H9 (cell line): ENCODE measurements at regions not wholly inside any gene's neighbourhood (a gene's known extent, or its start where the extent isn't known, plus 50 kb on each side); places are given as distances from the start of the nearest gene placed in this dataset.

Experiments
- DNase-seq: peaks from one replicate; pipeline ENCODE4 v3.0.0-alpha.2; 2017
- H2AFZ ChIP-seq: one replicate; pipeline ENCODE4 v1.6.1; 2013; ENCODE audit warnings: mild to moderate bottlenecking, low read length, control low read depth, moderate library complexity
- H2AK5ac ChIP-seq: 2 replicates; pipeline ENCODE4 v1.6.1; 2013; ENCODE audit warnings: low read length, control low read depth, mixed read lengths; ENCODE audit not compliant: insufficient read length
- H2BK120ac ChIP-seq: one replicate; pipeline ENCODE4 v1.6.1; 2013; ENCODE audit warnings: low read depth, mild to moderate bottlenecking, low read length, control low read depth, inconsistent platforms; ENCODE audit not compliant: poor library complexity, severe bottlenecking
- H2BK12ac ChIP-seq: 2 replicates; pipeline ENCODE4 v1.6.1; 2013; ENCODE audit warnings: low read length, control low read depth, mixed read lengths, low read depth; ENCODE audit not compliant: insufficient read length
- H2BK15ac ChIP-seq: 2 replicates; pipeline ENCODE4 v1.6.1; 2013; ENCODE audit warnings: low read depth, low read length, control low read depth
- H2BK20ac ChIP-seq: one replicate; pipeline ENCODE4 v1.6.1; 2013; ENCODE audit warnings: low read depth, mild to moderate bottlenecking, low read length, control low read depth, inconsistent platforms; ENCODE audit not compliant: poor library complexity, severe bottlenecking
- H2BK5ac ChIP-seq: 2 replicates; pipeline ENCODE4 v1.6.1; 2013; ENCODE audit warnings: low read length, control low read depth, mixed read lengths; ENCODE audit not compliant: insufficient read length
- H3K14ac ChIP-seq: 2 replicates; pipeline ENCODE4 v1.6.1; 2013; ENCODE audit warnings: low read length, control low read depth; ENCODE audit not compliant: insufficient read depth
- H3K18ac ChIP-seq: 2 replicates; pipeline ENCODE4 v1.6.1; 2013; ENCODE audit warnings: low read depth, mild to moderate bottlenecking, mixed read lengths, low read length, control low read depth; ENCODE audit not compliant: insufficient read length
- H3K23ac ChIP-seq: 2 replicates; pipeline ENCODE4 v1.6.1; 2013; ENCODE audit warnings: low read length, control low read depth, mixed read lengths, low read depth; ENCODE audit not compliant: insufficient read length
- H3K23me2 ChIP-seq: 2 replicates; pipeline ENCODE4 v1.6.1; 2013; ENCODE audit warnings: low read depth, mild to moderate bottlenecking, mixed read lengths, low read length, control low read depth; ENCODE audit not compliant: insufficient read length, poor library complexity, severe bottlenecking
- H3K27ac ChIP-seq: 2 replicates; pipeline ENCODE4 v1.5.1; 2013; ENCODE audit warnings: low read length, control low read depth, mixed read lengths, low read depth; ENCODE audit not compliant: insufficient read length
- H3K27me3 ChIP-seq: 2 replicates; pipeline ENCODE4 v1.6.1; 2013; ENCODE audit warnings: low read length, control low read depth, inconsistent platforms; ENCODE audit not compliant: insufficient read depth
- H3K4ac ChIP-seq: 2 replicates; pipeline ENCODE4 v1.6.1; 2013; ENCODE audit warnings: low read depth, mild to moderate bottlenecking, control low read depth, inconsistent platforms, low read length, moderate library complexity
- H3K4me1 ChIP-seq: 2 replicates; pipeline ENCODE4 v1.6.1; 2013; ENCODE audit warnings: low read length, control low read depth, inconsistent platforms; ENCODE audit not compliant: insufficient read depth
- H3K4me2 ChIP-seq: 2 replicates; pipeline ENCODE4 v1.6.1; 2013; ENCODE audit warnings: low read length, control low read depth, mixed read lengths; ENCODE audit not compliant: insufficient read length, insufficient read depth
- H3K56ac ChIP-seq: 2 replicates; pipeline ENCODE4 v1.6.1; 2013; ENCODE audit warnings: low read depth, mild to moderate bottlenecking, mixed read lengths, low read length, control low read depth; ENCODE audit not compliant: insufficient read length
- H3K79me1 ChIP-seq: 2 replicates; pipeline ENCODE4 v1.6.1; 2013; ENCODE audit warnings: low read depth, mild to moderate bottlenecking, moderate library complexity, low read length, control low read depth, inconsistent platforms; ENCODE audit not compliant: insufficient read depth, poor library complexity, severe bottlenecking
- H3K79me2 ChIP-seq: 2 replicates; pipeline ENCODE4 v1.6.1; 2013; ENCODE audit warnings: low read length, control low read depth, inconsistent platforms; ENCODE audit not compliant: insufficient read depth
- H3K9ac ChIP-seq: 2 replicates; pipeline ENCODE4 v1.6.1; 2013; ENCODE audit warnings: low read length, control low read depth, mixed read lengths; ENCODE audit not compliant: insufficient read length; ENCODE audit errors: extremely low read depth
- H3K9me3 ChIP-seq: one replicate; pipeline ENCODE4 v1.6.1; 2013; ENCODE audit warnings: low read depth, low read length, inconsistent platforms; ENCODE audit not compliant: control insufficient read depth
- H3T11ph ChIP-seq: one replicate; pipeline ENCODE4 v1.6.1; 2013; ENCODE audit warnings: mild to moderate bottlenecking, low read length, control low read depth, inconsistent platforms
- H4K20me1 ChIP-seq: one replicate; pipeline ENCODE4 v1.6.1; 2013; ENCODE audit not compliant: control insufficient read depth, insufficient read length, insufficient read depth
- H4K5ac ChIP-seq: 2 replicates; pipeline ENCODE4 v1.6.1; 2013; ENCODE audit warnings: low read depth, mild to moderate bottlenecking, mixed read lengths, low read length, control low read depth; ENCODE audit not compliant: insufficient read length
- H4K8ac ChIP-seq: replicated peaks from 2 replicates; pipeline ENCODE4 v1.6.1; 2013; ENCODE audit warnings: low read length, control low read depth, mixed read lengths, low read depth; ENCODE audit not compliant: insufficient read length
- H4K91ac ChIP-seq: 2 replicates; pipeline ENCODE4 v1.6.1; 2013; ENCODE audit warnings: low read depth, mild to moderate bottlenecking, moderate library complexity, mixed read lengths, low read length, control low read depth; ENCODE audit not compliant: insufficient read length
- H3K27ac Mint-ChIP-seq, 3 experiments: 2 replicates in 2 of 3; 3 replicates in 1 of 3; pipeline ENCODE4 v1.8.0; 2020 to 2021; ENCODE audit warnings: mixed read lengths in 3 of 3, mild to moderate bottlenecking in 1 of 3, moderate library complexity in 1 of 3
- H3K27me3 Mint-ChIP-seq: 2 replicates; pipeline ENCODE4 v1.8.0; 2021; ENCODE audit warnings: low read depth, mild to moderate bottlenecking, moderate library complexity, mixed read lengths
- H3K36me3 Mint-ChIP-seq, 3 experiments: 2 replicates in 2 of 3; 3 replicates in 1 of 3; pipeline ENCODE4 v1.8.0; 2020 to 2021; ENCODE audit warnings: low read depth in 3 of 3, mixed read lengths in 3 of 3; ENCODE audit not compliant: insufficient read depth in 1 of 3
- H3K4me1 Mint-ChIP-seq, 2 experiments: 2 replicates each; pipeline ENCODE4 v1.8.0; 2020; ENCODE audit warnings: mixed read lengths in 2 of 2
- H3K4me3 Mint-ChIP-seq, 2 experiments: 2 replicates in 1 of 2; 3 replicates in 1 of 2; pipeline ENCODE4 v1.8.0; 2020 to 2021; ENCODE audit warnings: mild to moderate bottlenecking in 2 of 2, mixed read lengths in 2 of 2, moderate library complexity in 1 of 2
- H3K9me3 Mint-ChIP-seq, 2 experiments: 2 replicates in 1 of 2; 3 replicates in 1 of 2; pipeline ENCODE4 v1.8.0; 2020; ENCODE audit warnings: mild to moderate bottlenecking in 2 of 2, mixed read lengths in 2 of 2, moderate library complexity in 1 of 2
- WGBS: extraction: QIAGEN DNeasy Blood & Tissue Kit; methylation state at CpG from one replicate; pipeline ENCODE4 v1.1.7; 2013; ENCODE audit warnings: missing lambda C conversion rate, low lambda C conversion rate, mixed read lengths; ENCODE audit not compliant: insufficient read length; ENCODE audit errors: extremely low coverage; 5-methylcytosine and 5-hydroxymethylcytosine counted together
- TF ChIP-seq, protein P1 (sequence below): fragments of 200-600 bp; sonication (generic); conservative IDR thresholded peaks from 3 replicates; pipeline ENCODE4 v1.8.0; 2021; ENCODE audit warnings: antibody characterized with exemption, mild to moderate bottlenecking

GRCh38 chr2:174020926-174021662 is 55.9 kb upstream of the SP3 start:
- no peaks in the 10 kb centered on the region for H3K79me2 ChIP-seq
- no CpG with 5 or more reads among the region's 5 CpGs for WGBS
- H2AK5ac ChIP-seq = no peak overlapping the region
- Mint-ChIP-seq H3K27me3 (0 out of 2 replicates have a peak, but pooled peaks cover 2% of the 10 kb centered on the region), H3K4me1 (peaks cover 32 to 45% of the 10 kb centered on the region in 2 experiments), H3K4me3 (no peak overlapping the region), H3K36me3 (no peaks in the 10 kb centered on the region), H3K9me3 (no peaks in the 10 kb centered on the region), H3K27ac (no peak overlapping the region)
- H3K56ac ChIP-seq = no peak overlapping the region
- no peak overlapping the region for H2BK20ac ChIP-seq
- peaks cover 3% of the 10 kb centered on the region; the same call in 1 of the 2 replicates for H3K4me1 ChIP-seq
- H3K27me3 ChIP-seq = no peaks in the 10 kb centered on the region; the same call in 1 of the 2 replicates
- H4K5ac ChIP-seq = no peak overlapping the region
- no peak overlapping the region for H3K23ac ChIP-seq
- no peaks in the 10 kb centered on the region for H3K23me2 ChIP-seq
- H2BK120ac ChIP-seq = no peak overlapping the region
- no peaks in the 10 kb centered on the region for H3K79me1 ChIP-seq
- no peaks in the 10 kb centered on the region for H3K9me3 ChIP-seq
- no peak overlapping the region for H2BK15ac ChIP-seq
- no peak overlapping the region for H2BK12ac ChIP-seq
- no peak overlapping the region for H2AFZ ChIP-seq
- no peaks in the 10 kb centered on the region for H4K20me1 ChIP-seq
- H3K27ac ChIP-seq = no peak overlapping the region
- DNase-seq = no peak
- H3K14ac ChIP-seq = no peak overlapping the region
- H3K4me2 ChIP-seq = no peak overlapping the region
- no peak overlapping the region for H4K8ac ChIP-seq
- no peak overlapping the region for H4K91ac ChIP-seq
- H3T11ph ChIP-seq = no peak overlapping the region
- H3K9ac ChIP-seq = no peak overlapping the region
- no peak overlapping the region for H2BK5ac ChIP-seq
- TF ChIP-seq, protein P1, sequence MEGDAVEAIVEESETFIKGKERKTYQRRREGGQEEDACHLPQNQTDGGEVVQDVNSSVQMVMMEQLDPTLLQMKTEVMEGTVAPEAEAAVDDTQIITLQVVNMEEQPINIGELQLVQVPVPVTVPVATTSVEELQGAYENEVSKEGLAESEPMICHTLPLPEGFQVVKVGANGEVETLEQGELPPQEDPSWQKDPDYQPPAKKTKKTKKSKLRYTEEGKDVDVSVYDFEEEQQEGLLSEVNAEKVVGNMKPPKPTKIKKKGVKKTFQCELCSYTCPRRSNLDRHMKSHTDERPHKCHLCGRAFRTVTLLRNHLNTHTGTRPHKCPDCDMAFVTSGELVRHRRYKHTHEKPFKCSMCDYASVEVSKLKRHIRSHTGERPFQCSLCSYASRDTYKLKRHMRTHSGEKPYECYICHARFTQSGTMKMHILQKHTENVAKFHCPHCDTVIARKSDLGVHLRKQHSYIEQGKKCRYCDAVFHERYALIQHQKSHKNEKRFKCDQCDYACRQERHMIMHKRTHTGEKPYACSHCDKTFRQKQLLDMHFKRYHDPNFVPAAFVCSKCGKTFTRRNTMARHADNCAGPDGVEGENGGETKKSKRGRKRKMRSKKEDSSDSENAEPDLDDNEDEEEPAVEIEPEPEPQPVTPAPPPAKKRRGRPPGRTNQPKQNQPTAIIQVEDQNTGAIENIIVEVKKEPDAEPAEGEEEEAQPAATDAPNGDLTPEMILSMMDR = no peak
- no peak overlapping the region for H3K18ac ChIP-seq
- no peak overlapping the region for H3K4ac ChIP-seq
